Activated naive CD8-positive, alpha-beta T cell treated with anti-CD3 and anti-CD28 coated beads for 36 hours (primary cell): ENCODE measurements at regions not wholly inside any gene's neighbourhood (a gene's known extent, or its start where the extent isn't known, plus 50 kb on each side); places are given as distances from the start of the nearest gene placed in this dataset.
A peak's percentile ranks its signal among the peaks of the same experiment; 100 is the strongest.

Source experiments
- DNase-seq: peaks from one replicate; pipeline ENCODE4 v3.0.0; 2021
- H3K27ac Mint-ChIP-seq: one replicate; pipeline ENCODE4 v1.8.0; 2022; ENCODE audit warnings: mild to moderate bottlenecking, moderate library complexity, mixed read lengths
- H3K27me3 Mint-ChIP-seq: one replicate; pipeline ENCODE4 v1.8.0; 2022; ENCODE audit warnings: mild to moderate bottlenecking, mixed read lengths
- H3K36me3 Mint-ChIP-seq: one replicate; pipeline ENCODE4 v1.8.0; 2021; ENCODE audit warnings: mild to moderate bottlenecking, mixed read lengths
- H3K4me1 Mint-ChIP-seq: one replicate; pipeline ENCODE4 v1.8.0; 2021; ENCODE audit warnings: mixed read lengths
- H3K4me3 Mint-ChIP-seq: one replicate; pipeline ENCODE4 v1.8.0; 2022; ENCODE audit warnings: mild to moderate bottlenecking, moderate library complexity, mixed read lengths
- H3K9me3 Mint-ChIP-seq: one replicate; pipeline ENCODE4 v1.8.0; 2022; ENCODE audit warnings: mixed read lengths

- Mint-ChIP-seq H3K4me1 (peaks cover 5% of the 10 kb centered on the region), H3K27ac (no peak overlapping the region), H3K4me3 (no peak overlapping the region), H3K27me3 (peaks cover 40% of the 10 kb centered on the region), H3K36me3 (no peaks in the 10 kb centered on the region), H3K9me3 (no peaks in the 10 kb centered on the region)
- DNase-seq: no peak
These were observed 326.1 kb downstream of the HNRNPD start for GRCh38 chr4:82047731-82048130.

- Mint-ChIP-seq H3K4me3 (no peak overlapping the region), H3K4me1 (peaks cover 12% of the 10 kb centered on the region), H3K27me3 (peaks cover 48% of the 10 kb centered on the region), H3K36me3 (no peaks in the 10 kb centered on the region), H3K27ac (no peak overlapping the region), H3K9me3 (no peaks in the 10 kb centered on the region)
- no peak for DNase-seq
These were observed 327.0 kb downstream of the HNRNPD start for GRCh38 chr4:82046796-82047195.

- no peaks in the 10 kb centered on the region for H3K9me3 Mint-ChIP-seq
- no peak for DNase-seq
- no peak overlapping the region for H3K4me3 Mint-ChIP-seq
- no peak overlapping the region for H3K27ac Mint-ChIP-seq
- H3K36me3 Mint-ChIP-seq: no peaks in the 10 kb centered on the region
- peaks cover 55% of the 10 kb centered on the region for H3K27me3 Mint-ChIP-seq
- H3K4me1 Mint-ChIP-seq: peaks cover 16% of the 10 kb centered on the region
These were observed 328.5 kb downstream of the HNRNPD start for GRCh38 chr4:82045267-82045666.

DNA sequence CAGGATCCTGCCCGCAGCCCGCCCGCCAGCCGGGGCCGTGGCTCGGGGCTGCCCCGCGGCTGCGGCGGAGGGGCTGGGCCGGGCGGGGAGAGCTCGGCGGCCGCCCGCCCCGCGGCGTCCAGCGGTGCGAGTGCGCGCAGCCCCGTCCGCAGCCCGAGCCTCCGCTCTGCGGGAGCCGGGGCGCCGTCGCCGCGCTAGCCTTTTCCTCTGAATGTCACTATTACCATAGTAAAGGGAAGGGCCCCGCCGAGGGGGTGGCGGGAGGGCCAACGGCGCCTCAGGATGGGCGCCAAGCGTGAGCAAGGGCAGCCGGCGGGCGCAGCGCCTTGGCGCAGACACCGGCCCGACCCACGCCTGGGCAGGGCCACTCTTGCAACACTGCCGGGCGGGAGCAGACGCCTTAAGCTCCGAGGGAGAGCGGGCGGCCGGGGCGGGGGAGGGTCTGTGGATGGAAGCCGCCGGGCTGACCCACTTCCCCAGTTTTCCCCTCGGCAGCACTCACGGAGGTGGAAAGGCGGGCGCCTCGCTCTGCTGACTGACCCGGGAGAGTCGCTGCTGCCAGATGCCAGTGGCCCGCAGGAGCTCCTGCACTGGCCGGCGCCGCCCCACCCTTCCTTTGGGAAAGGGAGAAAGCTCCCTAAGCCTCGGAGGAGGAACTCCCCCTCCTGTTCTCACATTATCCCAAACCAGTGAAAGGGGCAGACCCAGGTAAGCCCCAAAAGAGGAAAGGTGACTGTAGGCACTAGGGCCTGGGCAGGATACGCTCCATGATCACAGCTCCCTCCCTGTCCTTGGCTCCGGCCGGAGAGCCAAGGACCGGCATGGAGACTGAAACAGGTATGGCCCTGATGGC lies 329.4 kb downstream of the HNRNPD start:
- no peak overlapping the region for H3K27ac Mint-ChIP-seq
- peaks cover 61% of the 10 kb centered on the region for H3K27me3 Mint-ChIP-seq
- no peaks in the 10 kb centered on the region for H3K9me3 Mint-ChIP-seq
- peak overlapping the region; percentile 49 for H3K4me3 Mint-ChIP-seq
- peaks cover 16% of the 10 kb centered on the region for H3K4me1 Mint-ChIP-seq
- peak; percentile 38 for DNase-seq
- H3K36me3 Mint-ChIP-seq: no peaks in the 10 kb centered on the region

DNA sequence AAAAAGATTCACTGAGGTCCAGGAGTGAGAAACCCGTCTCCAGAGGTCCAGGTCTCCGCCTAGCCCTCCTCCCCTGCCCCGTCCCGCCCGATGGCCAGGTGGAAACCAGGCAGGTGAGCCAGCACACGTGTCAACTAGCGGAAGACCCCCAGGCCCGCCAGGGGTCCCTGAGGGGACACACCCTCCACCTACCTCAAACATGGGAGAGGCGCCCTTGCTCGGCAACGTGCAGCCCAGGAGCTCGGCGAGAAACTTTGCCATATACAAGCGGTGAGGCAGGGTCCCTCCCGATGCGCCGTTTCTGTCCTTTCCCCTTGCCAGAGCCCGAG lies 330.0 kb downstream of the HNRNPD start:
- H3K27ac Mint-ChIP-seq: no peak overlapping the region
- peaks cover 16% of the 10 kb centered on the region for H3K4me1 Mint-ChIP-seq
- H3K27me3 Mint-ChIP-seq: peaks cover 63% of the 10 kb centered on the region
- DNase-seq: no peak
- H3K4me3 Mint-ChIP-seq: peak overlapping the region; percentile 46
- H3K9me3 Mint-ChIP-seq: no peaks in the 10 kb centered on the region
- H3K36me3 Mint-ChIP-seq: no peaks in the 10 kb centered on the region

DNA sequence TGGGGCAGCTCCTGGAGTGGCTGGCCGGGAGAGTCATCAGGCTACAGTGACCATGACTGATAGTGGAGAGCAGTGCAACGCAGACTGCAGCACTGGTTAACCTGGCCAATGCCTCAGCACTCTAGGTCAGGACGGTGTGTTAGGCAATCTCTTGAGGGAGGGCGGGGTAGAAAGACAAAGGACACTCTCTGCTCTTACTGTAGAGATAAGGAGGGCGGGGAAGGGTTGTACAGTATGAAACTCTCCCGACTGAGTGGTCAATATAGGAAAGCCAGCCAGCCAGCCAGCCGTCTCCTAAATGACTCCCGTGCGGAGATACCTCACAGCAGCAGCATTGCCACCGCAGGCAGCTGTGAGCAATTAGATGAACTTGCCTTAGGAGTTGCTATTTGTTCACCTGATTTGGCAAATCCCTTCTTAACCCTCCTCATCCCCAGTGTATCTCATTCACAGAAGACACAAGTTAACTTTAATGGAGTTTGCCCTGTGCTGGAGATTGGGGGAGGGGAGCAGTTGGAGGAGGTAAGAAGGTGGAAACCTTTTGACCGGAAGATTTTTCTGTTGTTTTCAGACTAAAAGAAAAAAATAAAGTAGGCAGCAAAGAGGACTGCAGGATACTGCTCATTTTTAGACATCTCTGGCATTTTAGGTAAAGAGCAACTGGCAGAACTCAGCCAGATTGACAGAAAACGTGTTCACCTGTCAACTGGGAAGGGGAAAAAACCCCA lies 330.5 kb downstream of the HNRNPD start:
- H3K36me3 Mint-ChIP-seq: no peaks in the 10 kb centered on the region
- no peak overlapping the region for H3K27ac Mint-ChIP-seq
- DNase-seq: no peak
- H3K9me3 Mint-ChIP-seq: no peaks in the 10 kb centered on the region
- H3K4me1 Mint-ChIP-seq: peaks cover 16% of the 10 kb centered on the region
- H3K4me3 Mint-ChIP-seq: peak overlapping the region; percentile 46
- peaks cover 67% of the 10 kb centered on the region for H3K27me3 Mint-ChIP-seq

DNA sequence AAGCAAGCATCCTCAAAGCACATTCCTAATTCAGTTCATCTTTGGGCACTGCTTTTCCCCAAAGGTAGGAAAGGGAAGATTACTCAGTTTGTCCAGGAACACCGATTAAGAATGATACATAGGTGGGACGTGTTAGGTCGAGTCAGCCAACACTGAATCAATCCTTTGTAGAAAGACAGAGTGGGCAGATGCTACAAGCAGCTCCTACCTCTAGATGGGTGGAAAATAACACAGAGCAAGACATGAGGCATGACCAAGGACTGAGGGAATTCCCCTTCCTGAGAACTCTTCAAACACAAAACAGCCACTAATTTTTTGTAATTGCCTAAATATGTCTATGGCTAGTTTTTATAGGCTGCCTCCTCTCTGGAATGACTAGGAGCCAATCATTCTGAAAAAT lies 331.7 kb downstream of the HNRNPD start:
- Mint-ChIP-seq H3K9me3 (no peaks in the 10 kb centered on the region), H3K4me1 (peaks cover 16% of the 10 kb centered on the region), H3K4me3 (no peak overlapping the region), H3K36me3 (no peaks in the 10 kb centered on the region), H3K27me3 (peaks cover 69% of the 10 kb centered on the region), H3K27ac (peak overlapping the region; percentile 27)
- DNase-seq: peak; percentile 12

GRCh38 chr4:82038936-82039335 lies 334.9 kb downstream of the HNRNPD start:
- H3K9me3 Mint-ChIP-seq: no peaks in the 10 kb centered on the region
- no peak for DNase-seq
- no peaks in the 10 kb centered on the region for H3K36me3 Mint-ChIP-seq
- H3K27ac Mint-ChIP-seq: no peak overlapping the region
- H3K4me1 Mint-ChIP-seq: peaks cover 16% of the 10 kb centered on the region
- no peak overlapping the region for H3K4me3 Mint-ChIP-seq
- H3K27me3 Mint-ChIP-seq: peaks cover 60% of the 10 kb centered on the region

GRCh38 chr4:82036181-82036580 lies 337.6 kb downstream of the HNRNPD start:
- Mint-ChIP-seq H3K4me3 (no peak overlapping the region), H3K4me1 (peaks cover 7% of the 10 kb centered on the region), H3K27me3 (peaks cover 56% of the 10 kb centered on the region), H3K9me3 (no peaks in the 10 kb centered on the region), H3K27ac (no peak overlapping the region), H3K36me3 (no peaks in the 10 kb centered on the region)
- no peak for DNase-seq

GRCh38 chr4:82034878-82035277 lies 338.9 kb downstream of the HNRNPD start:
- no peaks in the 10 kb centered on the region for H3K36me3 Mint-ChIP-seq
- peaks cover 55% of the 10 kb centered on the region for H3K27me3 Mint-ChIP-seq
- no peak for DNase-seq
- H3K27ac Mint-ChIP-seq: no peak overlapping the region
- H3K4me3 Mint-ChIP-seq: no peak overlapping the region
- H3K4me1 Mint-ChIP-seq: peaks cover 9% of the 10 kb centered on the region
- H3K9me3 Mint-ChIP-seq: no peaks in the 10 kb centered on the region

- H3K27me3 Mint-ChIP-seq: peaks cover 54% of the 10 kb centered on the region
- H3K27ac Mint-ChIP-seq: no peak overlapping the region
- no peak overlapping the region for H3K4me3 Mint-ChIP-seq
- DNase-seq: no peak
- H3K4me1 Mint-ChIP-seq: peaks cover 9% of the 10 kb centered on the region
- no peaks in the 10 kb centered on the region for H3K36me3 Mint-ChIP-seq
- H3K9me3 Mint-ChIP-seq: no peaks in the 10 kb centered on the region
These were observed 339.9 kb downstream of the HNRNPD start for GRCh38 chr4:82033862-82034261.

GRCh38 chr4:82031376-82031927 lies 342.3 kb downstream of the HNRNPD start:
- H3K27me3 Mint-ChIP-seq: peaks cover 48% of the 10 kb centered on the region
- H3K9me3 Mint-ChIP-seq: no peaks in the 10 kb centered on the region
- peaks cover 9% of the 10 kb centered on the region for H3K4me1 Mint-ChIP-seq
- no peak overlapping the region for H3K27ac Mint-ChIP-seq
- H3K36me3 Mint-ChIP-seq: no peaks in the 10 kb centered on the region
- no peak overlapping the region for H3K4me3 Mint-ChIP-seq
- no peak for DNase-seq

- Mint-ChIP-seq H3K4me3 (no peak overlapping the region), H3K27me3 (peaks cover 8% of the 10 kb centered on the region), H3K27ac (no peak overlapping the region), H3K36me3 (no peaks in the 10 kb centered on the region), H3K9me3 (peaks cover 16% of the 10 kb centered on the region), H3K4me1 (no peaks in the 10 kb centered on the region)
- DNase-seq: no peak
These were observed 356.1 kb downstream of the HNRNPD start for GRCh38 chr4:82017680-82018079.

DNA sequence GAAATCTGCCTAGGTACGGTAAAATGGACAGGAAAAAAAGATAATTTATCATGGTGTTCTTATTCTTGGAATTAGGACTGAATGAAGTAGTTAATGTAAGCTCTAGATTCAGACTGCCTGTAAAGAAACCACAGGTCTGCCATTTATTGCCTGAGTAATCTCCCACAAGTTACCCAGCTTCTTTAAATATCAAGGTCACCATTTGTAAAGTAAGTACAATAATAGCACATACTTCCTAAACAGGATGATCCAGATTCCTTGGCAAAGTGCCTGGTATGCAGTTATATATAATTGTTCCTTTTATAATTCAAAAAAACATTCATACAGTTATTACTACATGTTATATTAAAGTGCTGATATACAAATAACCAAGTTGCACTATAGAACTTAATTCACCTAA lies 368.6 kb downstream of the HNRNPD start:
- DNase-seq: no peak
- H3K4me1 Mint-ChIP-seq: no peaks in the 10 kb centered on the region
- H3K9me3 Mint-ChIP-seq: peaks cover 1% of the 10 kb centered on the region
- H3K27ac Mint-ChIP-seq: no peak overlapping the region
- H3K36me3 Mint-ChIP-seq: no peaks in the 10 kb centered on the region
- H3K27me3 Mint-ChIP-seq: peaks cover 23% of the 10 kb centered on the region
- no peak overlapping the region for H3K4me3 Mint-ChIP-seq

DNA sequence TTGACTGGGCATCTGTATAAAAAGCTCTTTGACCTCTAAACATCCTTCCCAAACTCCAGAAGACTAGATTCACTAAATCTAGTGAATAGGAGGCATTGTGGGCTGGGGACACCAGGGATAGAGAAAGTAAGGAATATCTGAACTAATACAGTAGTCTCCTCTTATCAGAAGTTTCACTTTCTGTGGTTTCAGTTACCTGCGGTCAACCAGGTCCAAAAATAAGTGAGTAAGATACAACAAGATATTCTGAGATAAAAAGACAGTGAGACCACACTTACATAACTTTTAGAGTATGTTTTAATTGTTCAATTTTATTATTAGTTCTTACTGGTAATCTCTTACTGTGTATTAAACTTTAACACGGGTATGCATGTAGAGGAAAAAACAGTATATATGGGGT lies 376.5 kb downstream of the HNRNPD start:
- Mint-ChIP-seq H3K27me3 (no peaks in the 10 kb centered on the region), H3K4me3 (no peak overlapping the region), H3K36me3 (no peaks in the 10 kb centered on the region), H3K27ac (no peak overlapping the region), H3K9me3 (no peaks in the 10 kb centered on the region), H3K4me1 (no peaks in the 10 kb centered on the region)
- DNase-seq: no peak
